ENCODE measurements at regions not wholly inside any gene's neighbourhood (a gene's known extent, or its start where the extent isn't known, plus 50 kb on each side); places are given as distances from the start of the nearest gene placed in this dataset.

DNA sequence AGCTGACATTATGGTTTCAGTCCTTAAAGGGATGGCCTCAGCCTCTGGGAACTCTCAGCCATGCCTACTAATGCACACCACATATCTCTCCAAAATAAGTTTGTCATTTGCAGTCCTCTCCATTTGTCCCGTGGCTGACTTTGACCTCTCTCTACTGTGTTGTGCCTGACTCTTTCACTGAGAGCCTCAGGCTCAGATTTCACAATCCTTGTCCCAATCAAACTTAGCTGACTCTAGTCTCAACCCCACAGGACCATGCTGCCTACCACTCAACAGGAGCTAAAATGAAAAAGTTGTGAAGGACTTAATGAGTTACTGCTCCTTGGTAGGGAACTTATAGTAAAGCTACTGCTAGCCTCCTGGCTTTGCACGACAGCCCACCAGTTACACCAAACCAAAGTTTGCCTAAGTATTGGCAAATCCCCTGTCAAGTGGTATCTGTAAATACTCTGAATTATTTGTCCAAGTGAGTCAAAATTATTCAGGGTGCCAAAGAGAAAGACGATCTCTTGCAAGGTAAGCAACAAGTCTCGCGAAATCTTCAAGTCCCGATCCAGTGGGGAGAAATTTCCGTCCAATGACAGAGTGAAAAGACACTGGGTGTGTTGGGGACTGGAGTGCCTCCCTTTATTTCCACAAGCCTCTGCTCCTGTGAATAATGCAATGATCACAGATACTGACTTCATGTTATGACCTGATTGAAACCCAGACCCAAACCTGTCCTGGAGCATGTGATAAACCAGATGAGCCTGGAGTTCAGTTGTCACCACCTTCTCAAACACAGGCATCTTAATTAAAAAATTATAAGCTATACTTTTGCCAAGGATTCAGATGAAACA lies 124.4 kb upstream of the FOXQ1 start:
- TF ChIP-seq, protein P1, sequence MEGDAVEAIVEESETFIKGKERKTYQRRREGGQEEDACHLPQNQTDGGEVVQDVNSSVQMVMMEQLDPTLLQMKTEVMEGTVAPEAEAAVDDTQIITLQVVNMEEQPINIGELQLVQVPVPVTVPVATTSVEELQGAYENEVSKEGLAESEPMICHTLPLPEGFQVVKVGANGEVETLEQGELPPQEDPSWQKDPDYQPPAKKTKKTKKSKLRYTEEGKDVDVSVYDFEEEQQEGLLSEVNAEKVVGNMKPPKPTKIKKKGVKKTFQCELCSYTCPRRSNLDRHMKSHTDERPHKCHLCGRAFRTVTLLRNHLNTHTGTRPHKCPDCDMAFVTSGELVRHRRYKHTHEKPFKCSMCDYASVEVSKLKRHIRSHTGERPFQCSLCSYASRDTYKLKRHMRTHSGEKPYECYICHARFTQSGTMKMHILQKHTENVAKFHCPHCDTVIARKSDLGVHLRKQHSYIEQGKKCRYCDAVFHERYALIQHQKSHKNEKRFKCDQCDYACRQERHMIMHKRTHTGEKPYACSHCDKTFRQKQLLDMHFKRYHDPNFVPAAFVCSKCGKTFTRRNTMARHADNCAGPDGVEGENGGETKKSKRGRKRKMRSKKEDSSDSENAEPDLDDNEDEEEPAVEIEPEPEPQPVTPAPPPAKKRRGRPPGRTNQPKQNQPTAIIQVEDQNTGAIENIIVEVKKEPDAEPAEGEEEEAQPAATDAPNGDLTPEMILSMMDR (IDR thresholded peaks at IDR 0.05) = no peak
- TF ChIP-seq EZH2 (IDR thresholded peaks at IDR 0.05) = no peak
- TF ChIP-seq EZH2phosphoT487 (IDR thresholded peaks at IDR 0.05) = no peak
- H3K4me3 Mint-ChIP-seq = no peak overlapping the region

DNA sequence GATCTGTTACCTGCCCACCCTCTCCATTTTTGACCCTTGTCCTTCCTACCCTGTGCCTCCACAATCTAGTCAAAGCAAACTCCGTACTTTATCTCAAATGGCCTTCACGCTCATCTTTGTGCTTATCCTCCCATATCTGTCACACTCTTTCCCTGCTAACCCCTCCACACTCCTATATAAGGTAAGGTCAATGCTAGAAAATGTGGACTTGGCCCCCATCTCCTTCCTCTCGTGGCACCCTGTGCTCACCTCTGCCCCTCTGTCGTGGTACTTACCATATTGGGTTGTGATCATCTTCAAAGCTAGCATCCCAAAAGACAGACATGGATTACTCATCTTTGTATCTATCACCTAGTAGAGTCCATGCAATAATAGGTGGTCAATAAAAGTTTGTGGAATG lies 127.6 kb upstream of the FOXQ1 start:
- Mint-ChIP-seq H3K27ac (no peak overlapping the region), H3K36me3 (no peaks in the 10 kb centered on the region)
- no peaks in the 10 kb centered on the region for H3K9me3 ChIP-seq (ENCODE audit: low read depth)

More for the DNA sequence above, 124.4 kb upstream of the FOXQ1 start:
- no peaks in the 10 kb centered on the region for H3K27me3 Mint-ChIP-seq (ENCODE audit: insufficient read depth, low read depth)
- no peaks in the 10 kb centered on the region for H3K4me1 ChIP-seq
- H3K36me3 Mint-ChIP-seq = no peaks in the 10 kb centered on the region
- no peak overlapping the region for H3K4me2 ChIP-seq
- no peaks in the 10 kb centered on the region for H3K36me3 ChIP-seq
- H3K79me2 ChIP-seq (ENCODE audit: low read depth) = no peaks in the 10 kb centered on the region
- no peaks in the 10 kb centered on the region for H3K9me3 Mint-ChIP-seq
- H3K27ac Mint-ChIP-seq = no peak overlapping the region
- no peaks in the 10 kb centered on the region for H3K27me3 ChIP-seq
- no peak for DNase-seq (ENCODE audit: low spot score)
- no peaks in the 10 kb centered on the region for H4K20me1 ChIP-seq (ENCODE audit: low read depth)
- no peaks in the 10 kb centered on the region for H3K4me1 Mint-ChIP-seq
- H2AFZ ChIP-seq (replicated peaks) = no peak overlapping the region
- H3K9me3 ChIP-seq (ENCODE audit: low read depth) = no peaks in the 10 kb centered on the region
- H3K9ac ChIP-seq = no peak overlapping the region
- H3F3A ChIP-seq (ENCODE audit: low read depth) = no peaks in the 10 kb centered on the region
- H3K4me3 ChIP-seq = no peak overlapping the region
- H3K27ac ChIP-seq = no peak overlapping the region

DNA sequence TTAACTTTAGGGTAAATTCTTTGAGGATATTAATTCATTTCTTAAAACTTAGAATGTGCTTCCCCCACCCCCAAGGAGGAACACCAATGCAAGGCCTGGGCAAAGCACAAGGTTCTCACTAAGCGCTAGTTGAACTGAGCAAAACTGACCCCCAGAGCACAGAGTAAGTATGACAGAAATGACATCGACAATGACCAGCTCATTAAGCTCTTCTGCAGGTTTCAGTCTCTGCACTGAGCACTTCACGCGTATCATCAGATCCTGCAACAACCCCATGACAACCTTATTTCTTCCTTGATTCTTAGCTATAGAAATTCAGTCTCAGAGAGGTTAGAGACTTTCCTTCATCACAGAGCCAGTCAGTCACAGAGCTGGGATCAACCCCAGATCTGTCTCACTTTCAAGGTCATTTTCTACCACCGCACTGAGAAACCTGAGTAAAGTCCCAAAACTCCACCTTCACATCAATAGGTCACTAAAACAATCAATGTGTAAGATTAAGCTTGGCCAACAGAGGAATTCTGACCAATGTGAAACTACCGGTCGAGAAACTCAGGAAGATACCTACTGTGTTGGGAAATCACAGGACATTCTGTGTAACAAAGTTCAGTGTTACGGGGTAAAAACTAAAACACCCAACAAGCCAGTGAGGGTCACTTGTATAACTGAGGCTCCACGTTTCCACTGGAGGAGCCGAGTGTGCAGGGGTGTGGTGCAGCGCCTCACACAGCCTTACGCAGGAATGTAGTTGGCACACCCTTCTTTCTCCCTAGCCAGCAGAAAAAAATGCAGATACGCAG lies 129.0 kb upstream of the FOXQ1 start:
- Histone ChIP-seq H3K9me3 (ENCODE audit: low read depth) (no peaks in the 10 kb centered on the region), H2AFZ (replicated peaks) (no peak overlapping the region), H3K27ac (no peak overlapping the region), H3K4me2 (no peak overlapping the region), H3K79me2 (ENCODE audit: low read depth) (no peaks in the 10 kb centered on the region), H3K4me3 (no peak overlapping the region), H3K9ac (no peak overlapping the region), H3K27me3 (no peaks in the 10 kb centered on the region), H3K4me1 (no peaks in the 10 kb centered on the region), H4K20me1 (ENCODE audit: low read depth) (no peaks in the 10 kb centered on the region), H3K36me3 (no peaks in the 10 kb centered on the region), H3F3A (ENCODE audit: low read depth) (no peaks in the 10 kb centered on the region)
- Mint-ChIP-seq H3K4me3 (no peak overlapping the region), H3K27ac (no peak overlapping the region), H3K27me3 (ENCODE audit: insufficient read depth, low read depth) (no peaks in the 10 kb centered on the region), H3K36me3 (no peaks in the 10 kb centered on the region), H3K9me3 (no peaks in the 10 kb centered on the region), H3K4me1 (no peaks in the 10 kb centered on the region)
- TF ChIP-seq, protein P1 (IDR thresholded peaks at IDR 0.05) = no peak
- no peak for TF ChIP-seq EZH2 (IDR thresholded peaks at IDR 0.05)
- TF ChIP-seq EZH2phosphoT487 (IDR thresholded peaks at IDR 0.05) = no peak
- no peak for DNase-seq (ENCODE audit: low spot score)

More for the DNA sequence above, 127.6 kb upstream of the FOXQ1 start:
- Histone ChIP-seq H3K27ac (no peak overlapping the region), H3K4me3 (no peak overlapping the region), H3K4me2 (no peak overlapping the region), H3K4me1 (no peaks in the 10 kb centered on the region), H3K9ac (no peak overlapping the region), H3K36me3 (no peaks in the 10 kb centered on the region), H3F3A (ENCODE audit: low read depth) (no peaks in the 10 kb centered on the region), H3K27me3 (no peaks in the 10 kb centered on the region), H4K20me1 (ENCODE audit: low read depth) (no peaks in the 10 kb centered on the region), H3K79me2 (ENCODE audit: low read depth) (no peaks in the 10 kb centered on the region), H2AFZ (replicated peaks) (no peak overlapping the region)
- TF ChIP-seq EZH2phosphoT487 (IDR thresholded peaks at IDR 0.05) (no peak), EZH2 (IDR thresholded peaks at IDR 0.05) (no peak)
- TF ChIP-seq, protein P1 (IDR thresholded peaks at IDR 0.05) = no peak
- H3K4me3 Mint-ChIP-seq = no peak overlapping the region
- H3K27me3 Mint-ChIP-seq (ENCODE audit: insufficient read depth, low read depth) = no peaks in the 10 kb centered on the region
- no peaks in the 10 kb centered on the region for H3K9me3 Mint-ChIP-seq
- no peak for DNase-seq (ENCODE audit: low spot score)
- no peaks in the 10 kb centered on the region for H3K4me1 Mint-ChIP-seq
